Smooth muscle cell (in vitro differentiated cells): ENCODE measurements at regions not wholly inside any gene's neighbourhood (a gene's known extent, or its start where the extent isn't known, plus 50 kb on each side); places are given as distances from the start of the nearest gene placed in this dataset.

ENCODE experiments used
- DNase-seq: peaks from one replicate; lab custom pipeline; 2025; ENCODE audit not compliant: unreplicated experiment; lab: John Stamatoyannopoulos, UW
- H2AFZ ChIP-seq: fragments of 200-600 bp; sonication (generic); 2 replicates; pipeline ENCODE4 v1.6.0; 2016; ENCODE audit warnings: antibody characterized with exemption, low read depth, mild to moderate bottlenecking
- H3F3A ChIP-seq: fragments of 200-600 bp; sonication (generic); 2 replicates; pipeline ENCODE4 v1.6.0; 2017; ENCODE audit warnings: antibody characterized with exemption, low read depth
- H3K27ac ChIP-seq: fragments of 200-600 bp; sonication (generic); 2 replicates; pipeline ENCODE4 v1.5.1; 2016; ENCODE audit warnings: low read depth, mild to moderate bottlenecking
- H3K27me3 ChIP-seq: fragments of 200-600 bp; sonication (generic); 2 replicates; pipeline ENCODE4 v1.6.1; 2016; ENCODE audit warnings: low read depth, mild to moderate bottlenecking
- H3K36me3 ChIP-seq: fragments of 200-600 bp; sonication (generic); 2 replicates; pipeline ENCODE4 v1.5.1; 2016; ENCODE audit warnings: low read depth
- H3K4me1 ChIP-seq: fragments of 200-600 bp; sonication (generic); 2 replicates; pipeline ENCODE4 v1.5.1; 2016; ENCODE audit warnings: low read depth
- H3K4me2 ChIP-seq: fragments of 200-600 bp; sonication (generic); 2 replicates; pipeline ENCODE4 v1.6.0; 2016; ENCODE audit warnings: mild to moderate bottlenecking
- H3K4me3 ChIP-seq: fragments of 200-600 bp; sonication (generic); 2 replicates; pipeline ENCODE4 v1.5.1; 2016; ENCODE audit warnings: mild to moderate bottlenecking
- H3K79me2 ChIP-seq: fragments of 200-600 bp; sonication (generic); 2 replicates; pipeline ENCODE4 v1.6.0; 2016; ENCODE audit warnings: low read depth, mild to moderate bottlenecking
- H3K9ac ChIP-seq: fragments of 200-600 bp; sonication (generic); 2 replicates; pipeline ENCODE4 v1.6.0; 2016; ENCODE audit warnings: low read depth
- H3K9me3 ChIP-seq: fragments of 200-600 bp; sonication (generic); replicated peaks from 2 replicates; pipeline ENCODE4 v1.5.1; 2016; ENCODE audit warnings: low read depth
- H4K20me1 ChIP-seq: fragments of 200-600 bp; sonication (generic); 2 replicates; pipeline ENCODE4 v1.6.0; 2016; ENCODE audit warnings: low read depth
- WGBS: methylation state at CpG from one replicate; pipeline ENCODE4 v1.1.7; 2016; ENCODE audit warnings: low lambda C conversion rate; 5-methylcytosine and 5-hydroxymethylcytosine counted together
- TF ChIP-seq, protein P1 (sequence below): fragments of 200-600 bp; sonication (generic); IDR thresholded peaks from 2 replicates; pipeline ENCODE4 v1.5.1; 2017; ENCODE audit warnings: borderline replicate concordance, mild to moderate bottlenecking, antibody characterized with exemption; ENCODE audit not compliant: insufficient read depth, poor library complexity, severe bottlenecking

DNA sequence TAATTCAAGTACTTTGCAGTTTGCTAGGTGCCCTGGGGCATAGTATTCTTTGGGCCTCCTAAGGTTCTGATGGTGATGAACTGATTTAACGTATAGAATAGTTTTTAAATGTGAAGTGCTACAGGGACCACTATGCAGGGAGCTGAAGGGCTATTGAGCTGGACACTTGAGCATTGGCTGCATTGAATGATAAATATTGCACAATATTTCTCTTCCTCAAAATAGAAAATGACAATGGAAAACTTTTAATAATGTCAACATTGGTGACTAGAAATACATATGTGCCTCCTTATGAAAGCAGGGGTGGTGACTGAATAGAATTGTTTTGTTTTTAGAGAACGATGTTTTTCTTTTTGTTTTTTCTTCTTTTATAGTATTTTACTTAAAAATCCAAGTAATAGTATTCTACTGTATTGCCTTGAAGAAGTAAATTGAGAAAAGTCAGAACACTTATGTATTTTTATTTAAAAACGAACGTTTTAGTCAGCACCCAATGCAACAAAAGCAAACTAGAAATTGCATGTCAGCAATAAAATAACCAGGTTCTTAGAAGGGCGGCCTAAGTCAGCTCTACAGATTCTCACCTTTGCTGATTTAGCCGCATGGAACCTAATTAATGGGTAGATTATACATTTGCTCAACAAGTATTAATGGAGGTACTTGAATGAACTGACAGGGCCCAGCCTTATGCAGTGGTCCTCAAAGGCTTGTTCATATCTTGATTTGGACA lies 244.0 kb upstream of the KLF6 start:
- peak overlapping the region; percentile 55 for H3K27ac ChIP-seq
- H3K4me1 ChIP-seq, result peaks cover 3% of the 10 kb centered on the region
- H3K4me2 ChIP-seq, result peak overlapping the region; percentile 65
- H3K36me3 ChIP-seq, result no peaks in the 10 kb centered on the region
- no peaks in the 10 kb centered on the region for H4K20me1 ChIP-seq
- peak overlapping the region; percentile 83 for H2AFZ ChIP-seq
- no peak for DNase-seq
- WGBS, result 92% methylated on average over 6 of the region's 6 CpGs
- peaks cover 7% of the 10 kb centered on the region for H3F3A ChIP-seq
- no peaks in the 10 kb centered on the region for H3K27me3 ChIP-seq
- TF ChIP-seq, protein P1, sequence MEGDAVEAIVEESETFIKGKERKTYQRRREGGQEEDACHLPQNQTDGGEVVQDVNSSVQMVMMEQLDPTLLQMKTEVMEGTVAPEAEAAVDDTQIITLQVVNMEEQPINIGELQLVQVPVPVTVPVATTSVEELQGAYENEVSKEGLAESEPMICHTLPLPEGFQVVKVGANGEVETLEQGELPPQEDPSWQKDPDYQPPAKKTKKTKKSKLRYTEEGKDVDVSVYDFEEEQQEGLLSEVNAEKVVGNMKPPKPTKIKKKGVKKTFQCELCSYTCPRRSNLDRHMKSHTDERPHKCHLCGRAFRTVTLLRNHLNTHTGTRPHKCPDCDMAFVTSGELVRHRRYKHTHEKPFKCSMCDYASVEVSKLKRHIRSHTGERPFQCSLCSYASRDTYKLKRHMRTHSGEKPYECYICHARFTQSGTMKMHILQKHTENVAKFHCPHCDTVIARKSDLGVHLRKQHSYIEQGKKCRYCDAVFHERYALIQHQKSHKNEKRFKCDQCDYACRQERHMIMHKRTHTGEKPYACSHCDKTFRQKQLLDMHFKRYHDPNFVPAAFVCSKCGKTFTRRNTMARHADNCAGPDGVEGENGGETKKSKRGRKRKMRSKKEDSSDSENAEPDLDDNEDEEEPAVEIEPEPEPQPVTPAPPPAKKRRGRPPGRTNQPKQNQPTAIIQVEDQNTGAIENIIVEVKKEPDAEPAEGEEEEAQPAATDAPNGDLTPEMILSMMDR, result no peak
- H3K9me3 ChIP-seq, result no peaks in the 10 kb centered on the region
- H3K4me3 ChIP-seq, result no peak overlapping the region
- H3K9ac ChIP-seq, result no peak overlapping the region
- H3K79me2 ChIP-seq, result no peaks in the 10 kb centered on the region

DNA sequence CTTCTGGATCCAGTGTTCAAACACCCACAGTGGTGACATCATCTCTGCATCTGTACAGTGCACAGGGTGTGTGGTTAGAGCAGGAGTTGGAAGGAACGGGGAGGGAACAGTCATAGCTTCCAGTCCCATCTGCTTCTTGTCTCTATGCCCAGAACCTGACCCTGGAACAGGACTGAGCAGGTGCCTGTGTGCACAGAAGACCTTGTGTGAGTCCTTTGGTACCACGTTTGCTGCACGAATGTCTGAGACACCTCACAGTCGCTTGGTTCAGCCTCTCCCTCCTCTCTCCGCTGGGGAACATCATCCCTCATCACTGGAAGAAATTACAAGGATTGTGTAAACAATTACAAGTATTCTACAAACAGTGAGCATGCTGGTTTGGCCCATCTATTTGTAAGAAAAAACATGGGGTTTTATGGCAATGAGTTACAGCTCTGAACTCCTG lies 243.0 kb upstream of the KLF6 start:
- Histone ChIP-seq H3K9me3 (no peaks in the 10 kb centered on the region), H3K4me1 (peaks cover 3% of the 10 kb centered on the region), H3K27ac (no peak overlapping the region), H3K79me2 (no peaks in the 10 kb centered on the region), H3K4me2 (no peak overlapping the region), H3K9ac (no peak overlapping the region), H3F3A (peaks cover 17% of the 10 kb centered on the region), H4K20me1 (no peaks in the 10 kb centered on the region), H3K27me3 (no peaks in the 10 kb centered on the region), H2AFZ (no peak overlapping the region), H3K36me3 (no peaks in the 10 kb centered on the region), H3K4me3 (no peak overlapping the region)
- 66% methylated on average over 5 of the region's 5 CpGs for WGBS
- TF ChIP-seq, protein P1, result no peak
- DNase-seq, result no peak

DNA sequence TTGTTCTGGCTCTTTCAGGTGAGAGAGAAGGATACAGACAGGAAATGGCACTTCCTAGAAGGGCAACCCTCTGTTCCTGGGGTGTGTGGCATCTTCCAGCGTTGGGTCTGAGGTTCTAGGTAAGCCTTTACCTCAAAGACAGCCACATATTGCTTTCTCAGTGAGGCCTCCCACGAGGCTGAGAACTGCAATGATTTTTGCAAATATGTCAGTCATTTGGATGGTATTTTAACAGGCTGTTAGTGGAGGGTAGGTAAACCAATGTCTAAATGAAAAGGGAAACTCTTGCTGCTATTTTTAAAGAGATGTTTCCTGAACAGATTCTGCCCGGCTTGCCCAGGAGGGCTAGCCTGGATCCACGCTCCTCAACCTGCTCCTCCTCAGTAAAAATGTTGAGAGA lies 240.3 kb upstream of the KLF6 start:
- Histone ChIP-seq H3K9ac (no peak overlapping the region), H3K9me3 (no peaks in the 10 kb centered on the region), H3K27ac (peak overlapping the region; percentile 28), H3K36me3 (no peaks in the 10 kb centered on the region), H3K4me1 (peaks cover 3% of the 10 kb centered on the region), H4K20me1 (no peaks in the 10 kb centered on the region), H3K27me3 (no peaks in the 10 kb centered on the region), H2AFZ (peak overlapping the region; percentile 70), H3K4me3 (no peak overlapping the region), H3F3A (peaks cover 13% of the 10 kb centered on the region), H3K4me2 (no peak overlapping the region), H3K79me2 (no peaks in the 10 kb centered on the region)
- DNase-seq, result no peak
- WGBS, result 65% methylated on average over 4 of the region's 4 CpGs
- TF ChIP-seq, protein P1, result no peak
